ENCODE measurements at regions not wholly inside any gene's neighbourhood (a gene's known extent, or its start where the extent isn't known, plus 50 kb on each side); places are given as distances from the start of the nearest gene placed in this dataset.

DNA sequence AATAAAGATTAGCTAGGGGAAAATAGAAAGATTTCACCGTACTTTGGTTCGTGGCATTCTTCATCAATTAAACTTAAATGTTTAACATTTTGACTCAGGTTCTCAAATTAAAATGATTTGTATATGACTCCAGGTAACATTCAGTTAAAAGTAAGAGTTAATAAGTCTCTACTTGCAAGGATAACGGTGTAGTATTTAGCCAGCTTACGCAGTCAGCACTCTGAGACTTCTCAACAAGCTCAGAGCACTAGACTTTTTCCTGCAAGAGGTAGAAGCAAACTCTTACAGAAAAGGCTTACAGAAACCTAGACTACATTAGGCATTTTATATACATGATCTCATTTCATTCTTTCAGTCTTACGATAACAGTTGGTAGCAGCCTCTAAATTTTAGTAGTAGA lies 96.4 kb upstream of the PPARGC1A start:
- no peaks in the 10 kb centered on the region for H3K36me3 Mint-ChIP-seq
- no peaks in the 10 kb centered on the region for H3K27me3 Mint-ChIP-seq
- H3K4me1 Mint-ChIP-seq: no peaks in the 10 kb centered on the region
- intact Hi-C loops (cut with micrococcal nuclease): no loop called here
- no peaks in the 10 kb centered on the region for H3K9me3 ChIP-seq (ENCODE audit: control insufficient read depth in 1 of 2, low read length in 2 of 2)
- no peak overlapping the region for H3K27ac Mint-ChIP-seq
- DNase-seq: no peak
- POLR2A ChIA-PET (ENCODE audit: partially characterized antibody): no interaction called here
- CTCF ChIA-PET (ENCODE audit: partially characterized antibody): no interaction called here
- H3K4me3 ChIP-seq (ENCODE audit: low read length in 2 of 2): no peak overlapping the region
- H3K9me3 Mint-ChIP-seq: peaks cover 0 to 5% (median under 1%) of the 10 kb centered on the region in 8 donors
- H3K27ac ChIP-seq (ENCODE audit: low read depth, low read length): no peak overlapping the region
- H3K4me1 ChIP-seq (ENCODE audit: insufficient read depth, low read length): no peaks in the 10 kb centered on the region
- H3K4me3 Mint-ChIP-seq: no peak overlapping the region
- no peaks in the 10 kb centered on the region for H3K36me3 ChIP-seq (ENCODE audit: insufficient read depth, low read length)
- no peaks in the 10 kb centered on the region for H3K27me3 ChIP-seq (ENCODE audit: insufficient read depth, low read length)

DNA sequence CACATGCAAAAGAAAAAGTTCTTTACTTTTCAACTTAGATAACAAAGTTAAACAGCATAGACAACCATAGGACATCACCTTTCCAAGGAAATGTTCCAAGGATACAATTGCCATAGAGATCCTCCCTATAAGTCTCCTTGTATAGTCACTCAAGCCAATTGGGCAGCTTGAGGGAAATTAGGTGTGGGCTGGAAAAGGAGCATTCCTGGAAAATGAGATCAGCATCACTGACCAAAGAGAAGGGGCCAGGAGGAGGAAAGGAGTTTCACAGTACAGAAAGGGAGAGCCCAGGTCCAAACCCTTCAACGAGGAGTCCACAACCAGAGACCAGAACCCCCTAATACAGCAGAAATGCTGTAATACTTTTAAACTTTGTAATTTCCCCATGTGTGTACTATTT lies 91.5 kb upstream of the PPARGC1A start:
- intact Hi-C loops (cut with micrococcal nuclease): no loop called here
- Mint-ChIP-seq H3K27ac (no peak overlapping the region), H3K9me3 (peaks cover 0 to 4% (median 0%) of the 10 kb centered on the region in 8 donors), H3K4me3 (no peak overlapping the region), H3K36me3 (no peaks in the 10 kb centered on the region), H3K4me1 (no peaks in the 10 kb centered on the region), H3K27me3 (no peaks in the 10 kb centered on the region)
- Histone ChIP-seq H3K4me1 (ENCODE audit: insufficient read depth, low read length) (no peaks in the 10 kb centered on the region), H3K4me3 (ENCODE audit: low read length in 2 of 2) (no peak overlapping the region), H3K36me3 (ENCODE audit: insufficient read depth, low read length) (no peaks in the 10 kb centered on the region), H3K27me3 (ENCODE audit: insufficient read depth, low read length) (no peaks in the 10 kb centered on the region), H3K27ac (ENCODE audit: low read depth, low read length) (no peak overlapping the region), H3K9me3 (ENCODE audit: control insufficient read depth in 1 of 2, low read length in 2 of 2) (no peaks in the 10 kb centered on the region)
- DNase-seq: no peak
- POLR2A ChIA-PET (ENCODE audit: partially characterized antibody): no interaction called here
- CTCF ChIA-PET (ENCODE audit: partially characterized antibody): no interaction called here

DNA sequence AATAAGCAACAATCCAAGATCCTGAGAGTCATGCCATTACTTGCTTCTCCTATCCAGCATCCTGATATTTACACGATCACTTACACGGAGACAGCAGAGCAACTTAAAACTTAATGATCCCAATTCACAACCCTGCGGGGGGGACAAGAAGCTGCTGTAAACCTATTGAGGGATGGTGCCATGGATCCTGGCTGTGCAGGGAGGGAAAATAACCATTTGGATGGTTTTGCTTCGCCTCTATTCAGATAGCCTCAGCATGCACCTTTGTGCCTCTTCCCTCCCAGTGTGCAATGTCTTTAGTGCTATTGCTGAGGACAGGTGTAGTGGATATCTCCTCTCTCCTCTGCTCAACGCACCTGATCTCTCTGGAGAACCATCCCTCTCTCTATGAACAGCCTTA lies 89.7 kb upstream of the PPARGC1A start:
- Histone ChIP-seq H3K27me3 (ENCODE audit: insufficient read depth, low read length) (no peaks in the 10 kb centered on the region), H3K27ac (ENCODE audit: low read depth, low read length) (no peak overlapping the region), H3K9me3 (ENCODE audit: control insufficient read depth in 1 of 2, low read length in 2 of 2) (no peaks in the 10 kb centered on the region), H3K4me3 (ENCODE audit: low read length in 2 of 2) (no peak overlapping the region), H3K36me3 (ENCODE audit: insufficient read depth, low read length) (no peaks in the 10 kb centered on the region), H3K4me1 (ENCODE audit: insufficient read depth, low read length) (no peaks in the 10 kb centered on the region)
- intact Hi-C loops (cut with micrococcal nuclease): no loop called here
- no peaks in the 10 kb centered on the region for H3K36me3 Mint-ChIP-seq
- H3K4me1 Mint-ChIP-seq: no peaks in the 10 kb centered on the region
- CTCF ChIA-PET (ENCODE audit: partially characterized antibody): no interaction called here
- peaks cover 0 to 2% (median under 1%) of the 10 kb centered on the region in 8 donors for H3K9me3 Mint-ChIP-seq
- DNase-seq: no peak
- no peak overlapping the region for H3K27ac Mint-ChIP-seq
- POLR2A ChIA-PET (ENCODE audit: partially characterized antibody): no interaction called here
- H3K27me3 Mint-ChIP-seq: no peaks in the 10 kb centered on the region
- H3K4me3 Mint-ChIP-seq: no peak overlapping the region

DNA sequence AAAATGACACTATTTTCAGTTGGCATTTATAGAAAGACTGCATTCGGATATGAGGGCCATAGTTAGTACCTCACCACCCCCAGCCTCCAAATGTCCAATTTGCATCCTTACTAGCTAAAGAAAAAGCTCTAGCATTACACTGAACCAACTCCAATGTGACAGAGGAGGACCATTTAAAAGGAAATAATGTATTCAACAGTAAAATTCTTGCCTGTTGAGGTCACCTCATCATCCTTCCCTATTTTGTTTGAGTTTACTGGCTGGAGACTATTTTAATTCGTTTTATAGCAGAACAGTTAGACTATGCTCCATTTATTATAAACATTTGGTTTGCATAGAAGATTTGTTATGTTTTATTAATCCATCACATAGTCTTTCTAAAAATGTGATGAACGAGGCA lies 88.2 kb upstream of the PPARGC1A start:
- ChIA-PET POLR2A (ENCODE audit: partially characterized antibody) (no interaction called here), CTCF (ENCODE audit: partially characterized antibody) (no interaction called here)
- no peak for DNase-seq
- H3K27ac ChIP-seq (ENCODE audit: low read depth, low read length): no peak overlapping the region
- Mint-ChIP-seq H3K4me1 (no peaks in the 10 kb centered on the region), H3K9me3 (peaks cover 0 to 2% (median 0%) of the 10 kb centered on the region in 8 donors), H3K4me3 (no peak overlapping the region), H3K27ac (no peak overlapping the region), H3K27me3 (no peaks in the 10 kb centered on the region), H3K36me3 (no peaks in the 10 kb centered on the region)
- no peaks in the 10 kb centered on the region for H3K4me1 ChIP-seq (ENCODE audit: insufficient read depth, low read length)
- H3K4me3 ChIP-seq (ENCODE audit: low read length in 2 of 2): no peak overlapping the region
- no peaks in the 10 kb centered on the region for H3K36me3 ChIP-seq (ENCODE audit: insufficient read depth, low read length)
- H3K27me3 ChIP-seq (ENCODE audit: insufficient read depth, low read length): no peaks in the 10 kb centered on the region
- intact Hi-C loops (cut with micrococcal nuclease): no loop called here
- no peaks in the 10 kb centered on the region for H3K9me3 ChIP-seq (ENCODE audit: control insufficient read depth in 1 of 2, low read length in 2 of 2)

DNA sequence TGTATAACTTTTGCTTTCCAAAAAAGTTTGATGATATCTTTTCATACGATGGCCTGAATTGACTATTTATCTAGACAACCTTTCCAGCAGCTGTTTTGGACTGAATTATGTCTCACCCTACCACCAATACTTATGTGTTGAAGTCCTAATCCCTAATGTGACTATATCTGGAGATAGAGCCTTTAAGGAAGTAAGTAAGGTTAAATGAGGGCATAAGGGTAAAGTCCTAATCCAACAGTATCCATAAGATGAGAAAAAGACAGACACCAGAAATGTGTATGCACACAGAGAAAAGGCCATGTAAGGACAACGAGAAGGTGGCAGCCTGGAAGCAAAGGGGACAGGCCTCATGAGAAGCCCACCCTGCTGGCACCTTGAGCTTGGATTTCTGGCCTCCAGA lies 86.6 kb upstream of the PPARGC1A start:
- Histone ChIP-seq H3K4me3 (ENCODE audit: low read length in 2 of 2) (no peak overlapping the region), H3K4me1 (ENCODE audit: insufficient read depth, low read length) (no peaks in the 10 kb centered on the region), H3K27ac (ENCODE audit: low read depth, low read length) (no peak overlapping the region), H3K9me3 (ENCODE audit: control insufficient read depth in 1 of 2, low read length in 2 of 2) (no peaks in the 10 kb centered on the region), H3K27me3 (ENCODE audit: insufficient read depth, low read length) (no peaks in the 10 kb centered on the region), H3K36me3 (ENCODE audit: insufficient read depth, low read length) (no peaks in the 10 kb centered on the region)
- Mint-ChIP-seq H3K27ac (no peak overlapping the region), H3K9me3 (peaks cover 0 to 2% (median 0%) of the 10 kb centered on the region in 8 donors), H3K4me3 (no peak overlapping the region), H3K4me1 (no peaks in the 10 kb centered on the region), H3K36me3 (no peaks in the 10 kb centered on the region), H3K27me3 (no peaks in the 10 kb centered on the region)
- CTCF ChIA-PET (ENCODE audit: partially characterized antibody): no interaction called here
- intact Hi-C loops (cut with micrococcal nuclease): no loop called here
- POLR2A ChIA-PET (ENCODE audit: partially characterized antibody): no interaction called here
- no peak for DNase-seq

DNA sequence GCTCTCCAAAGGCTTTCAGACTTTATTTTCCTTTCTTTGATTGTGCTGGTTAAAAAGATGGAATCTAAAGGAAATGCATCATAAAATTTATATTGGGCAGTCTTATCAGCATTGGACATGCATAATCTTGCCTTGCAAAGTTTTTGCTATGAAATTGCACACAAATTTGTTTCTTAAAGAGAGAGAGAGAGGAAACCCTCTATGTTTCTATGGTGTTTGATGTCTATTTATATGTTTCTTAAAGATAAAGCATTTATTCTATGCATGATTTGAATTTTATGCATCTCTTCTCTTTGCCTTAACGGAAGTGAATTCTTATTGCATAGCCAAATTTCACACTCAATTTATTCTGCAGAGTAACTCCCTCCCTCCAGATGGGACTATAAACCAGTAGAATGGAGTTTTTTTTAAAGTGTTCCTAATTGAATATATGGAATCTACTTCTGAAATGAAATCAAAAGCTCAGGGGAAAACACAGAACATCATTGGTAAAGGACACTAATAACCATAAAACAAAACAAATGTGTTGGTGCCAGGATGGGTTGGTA lies 83.5 kb upstream of the PPARGC1A start:
- intact Hi-C loops (cut with micrococcal nuclease): no loop called here
- ChIA-PET POLR2A (ENCODE audit: partially characterized antibody) (no interaction called here), CTCF (ENCODE audit: partially characterized antibody) (no interaction called here)
- Histone ChIP-seq H3K9me3 (ENCODE audit: control insufficient read depth in 1 of 2, low read length in 2 of 2) (no peaks in the 10 kb centered on the region), H3K27ac (ENCODE audit: low read depth, low read length) (no peak overlapping the region), H3K36me3 (ENCODE audit: insufficient read depth, low read length) (no peaks in the 10 kb centered on the region), H3K27me3 (ENCODE audit: insufficient read depth, low read length) (no peaks in the 10 kb centered on the region), H3K4me3 (ENCODE audit: low read length in 2 of 2) (no peak overlapping the region), H3K4me1 (ENCODE audit: insufficient read depth, low read length) (no peaks in the 10 kb centered on the region)
- DNase-seq: no peak
- no peak overlapping the region for H3K27ac Mint-ChIP-seq
- no peaks in the 10 kb centered on the region for H3K4me1 Mint-ChIP-seq
- H3K4me3 Mint-ChIP-seq: no peak overlapping the region
- H3K9me3 Mint-ChIP-seq: peaks cover 0 to 4% (median 0%) of the 10 kb centered on the region in 8 donors
- H3K36me3 Mint-ChIP-seq: no peaks in the 10 kb centered on the region
- no peaks in the 10 kb centered on the region for H3K27me3 Mint-ChIP-seq

DNA sequence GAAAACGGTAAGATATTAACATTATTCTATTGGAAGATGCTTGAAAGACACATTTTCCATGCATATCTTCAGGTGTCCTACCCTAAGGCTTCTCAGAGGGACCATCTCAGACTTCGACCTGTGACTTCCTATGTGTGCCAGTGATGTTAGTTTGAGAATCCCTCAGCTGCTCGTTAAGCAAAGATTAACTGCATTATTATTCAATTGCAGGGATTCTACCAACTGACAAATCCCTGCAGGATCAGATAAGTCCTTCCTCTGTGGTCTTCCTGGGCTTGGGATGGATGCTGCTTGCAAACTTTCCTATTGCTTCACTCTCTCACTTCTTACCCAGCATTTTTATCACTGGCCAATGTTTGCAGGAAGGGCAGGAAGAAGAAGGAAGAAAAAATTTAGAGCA lies 83.0 kb upstream of the PPARGC1A start:
- POLR2A ChIA-PET (ENCODE audit: partially characterized antibody): no interaction called here

DNA sequence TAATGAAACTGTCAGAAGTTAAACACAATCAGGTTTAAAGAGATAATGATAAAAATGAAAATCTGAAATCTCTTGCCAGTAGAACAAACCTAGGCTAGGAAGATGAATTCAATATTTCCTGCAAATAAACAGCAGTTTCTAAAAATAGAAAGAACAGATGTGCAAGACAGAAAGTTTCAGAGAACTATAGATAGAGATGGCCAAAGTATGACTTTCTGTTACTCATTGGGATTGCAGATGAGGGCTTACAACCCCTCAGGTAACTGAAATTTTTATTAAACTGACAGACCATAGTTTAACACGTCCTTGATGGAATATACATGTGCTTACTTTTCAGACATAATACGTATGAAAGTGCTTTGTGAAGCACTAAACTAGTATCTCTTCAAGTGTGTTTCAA lies 82.3 kb upstream of the PPARGC1A start:
- peaks cover 0 to 4% (median 0%) of the 10 kb centered on the region in 8 donors for H3K9me3 Mint-ChIP-seq

More for the DNA sequence above, 83.0 kb upstream of the PPARGC1A start:
- Histone ChIP-seq H3K36me3 (ENCODE audit: insufficient read depth, low read length) (no peaks in the 10 kb centered on the region), H3K9me3 (ENCODE audit: control insufficient read depth in 1 of 2, low read length in 2 of 2) (no peaks in the 10 kb centered on the region), H3K27ac (ENCODE audit: low read depth, low read length) (no peak overlapping the region), H3K4me1 (ENCODE audit: insufficient read depth, low read length) (no peaks in the 10 kb centered on the region), H3K4me3 (ENCODE audit: low read length in 2 of 2) (no peak overlapping the region), H3K27me3 (ENCODE audit: insufficient read depth, low read length) (no peaks in the 10 kb centered on the region)
- Mint-ChIP-seq H3K9me3 (peaks cover 0 to 4% (median 0%) of the 10 kb centered on the region in 8 donors), H3K27ac (no peak overlapping the region), H3K27me3 (no peaks in the 10 kb centered on the region), H3K4me3 (no peak overlapping the region), H3K36me3 (no peaks in the 10 kb centered on the region), H3K4me1 (no peaks in the 10 kb centered on the region)
- CTCF ChIA-PET (ENCODE audit: partially characterized antibody): no interaction called here
- intact Hi-C loops (cut with micrococcal nuclease): no loop called here
- no peak for DNase-seq

More for the DNA sequence above, 82.3 kb upstream of the PPARGC1A start:
- intact Hi-C loops (cut with micrococcal nuclease): no loop called here
- Mint-ChIP-seq H3K4me1 (no peaks in the 10 kb centered on the region), H3K27me3 (no peaks in the 10 kb centered on the region), H3K4me3 (no peak overlapping the region), H3K27ac (no peak overlapping the region), H3K36me3 (no peaks in the 10 kb centered on the region)
- Histone ChIP-seq H3K27ac (ENCODE audit: low read depth, low read length) (no peak overlapping the region), H3K9me3 (ENCODE audit: control insufficient read depth in 1 of 2, low read length in 2 of 2) (no peaks in the 10 kb centered on the region), H3K4me3 (ENCODE audit: low read length in 2 of 2) (no peak overlapping the region), H3K36me3 (ENCODE audit: insufficient read depth, low read length) (no peaks in the 10 kb centered on the region), H3K27me3 (ENCODE audit: insufficient read depth, low read length) (no peaks in the 10 kb centered on the region), H3K4me1 (ENCODE audit: insufficient read depth, low read length) (no peaks in the 10 kb centered on the region)
- CTCF ChIA-PET (ENCODE audit: partially characterized antibody): no interaction called here
- DNase-seq: no peak
- POLR2A ChIA-PET (ENCODE audit: partially characterized antibody): no interaction called here

All from CD4-positive, alpha-beta memory T cell (primary cell).